ENCODE measurements at regions not wholly inside any gene's neighbourhood (a gene's known extent, or its start where the extent isn't known, plus 50 kb on each side); places are given as distances from the start of the nearest gene placed in this dataset.

DNA sequence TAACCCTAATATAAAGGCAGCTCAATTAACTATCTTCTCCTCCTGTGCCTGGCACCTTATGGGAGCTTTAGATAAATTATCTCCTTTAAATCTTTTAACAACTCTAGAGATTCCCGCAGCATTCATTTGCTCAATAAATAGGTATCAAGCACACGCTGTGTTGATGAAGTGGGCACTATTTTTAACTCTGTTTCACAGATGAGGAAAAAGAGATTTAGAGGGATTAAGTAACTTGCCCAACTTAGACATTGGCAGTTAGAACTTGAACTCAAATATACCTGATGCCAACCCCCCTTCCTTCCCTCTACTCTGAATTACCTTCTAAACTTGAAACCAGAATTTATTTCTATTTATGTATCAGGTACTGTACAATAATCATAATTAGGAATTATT is 112.4 kb downstream of the SH3TC2 start:
- Histone ChIP-seq H3K79me2 (ENCODE audit: control insufficient read depth, insufficient read depth, low read length) (no peaks in the 10 kb centered on the region), H3K27ac (ENCODE audit: control insufficient read depth, insufficient read depth, low read length) (peak overlapping the region; percentile 78), H3K4me2 (ENCODE audit: control insufficient read depth, extremely low read depth, insufficient read depth, low read depth, low read length) (peak overlapping the region; percentile 35), H3K9me3 (ENCODE audit: control insufficient read depth, low read depth, low read length) (no peaks in the 10 kb centered on the region), H3K4me3 (ENCODE audit: control insufficient read depth in 2 of 3, extremely low read depth in 1 of 3, insufficient read depth in 2 of 3, low read depth in 1 of 3, low read length in 3 of 3) (no peak overlapping the region), H2AFZ (ENCODE audit: control insufficient read depth, low read length) (peak overlapping the region; percentile 43), H3K27me3 (ENCODE audit: control insufficient read depth, extremely low read depth, insufficient read depth, low read length) (no peaks in the 10 kb centered on the region), H3K4me1 (ENCODE audit: control insufficient read depth, extremely low read depth, insufficient read depth, low read length) (peaks cover 22% of the 10 kb centered on the region), H3K9me1 (ENCODE audit: control insufficient read depth, extremely low read depth, insufficient read depth, low read length) (no peaks in the 10 kb centered on the region), H3K9ac (ENCODE audit: control insufficient read depth, extremely low read depth, insufficient read depth, low read length) (peak overlapping the region; percentile 65), H3K36me3 (ENCODE audit: control insufficient read depth in 2 of 2, extremely low read depth in 1 of 2, insufficient read depth in 2 of 2, low read length in 2 of 2) (no peaks in the 10 kb centered on the region), H4K20me1 (ENCODE audit: control insufficient read depth, extremely low read depth, insufficient read depth, low read length) (no peaks in the 10 kb centered on the region)
- FAIRE-seq: no peak
- TF ChIP-seq EZH2 (IDR thresholded peaks at IDR 0.05; ENCODE audit: low read length): no peak
- TF ChIP-seq, protein P1, sequence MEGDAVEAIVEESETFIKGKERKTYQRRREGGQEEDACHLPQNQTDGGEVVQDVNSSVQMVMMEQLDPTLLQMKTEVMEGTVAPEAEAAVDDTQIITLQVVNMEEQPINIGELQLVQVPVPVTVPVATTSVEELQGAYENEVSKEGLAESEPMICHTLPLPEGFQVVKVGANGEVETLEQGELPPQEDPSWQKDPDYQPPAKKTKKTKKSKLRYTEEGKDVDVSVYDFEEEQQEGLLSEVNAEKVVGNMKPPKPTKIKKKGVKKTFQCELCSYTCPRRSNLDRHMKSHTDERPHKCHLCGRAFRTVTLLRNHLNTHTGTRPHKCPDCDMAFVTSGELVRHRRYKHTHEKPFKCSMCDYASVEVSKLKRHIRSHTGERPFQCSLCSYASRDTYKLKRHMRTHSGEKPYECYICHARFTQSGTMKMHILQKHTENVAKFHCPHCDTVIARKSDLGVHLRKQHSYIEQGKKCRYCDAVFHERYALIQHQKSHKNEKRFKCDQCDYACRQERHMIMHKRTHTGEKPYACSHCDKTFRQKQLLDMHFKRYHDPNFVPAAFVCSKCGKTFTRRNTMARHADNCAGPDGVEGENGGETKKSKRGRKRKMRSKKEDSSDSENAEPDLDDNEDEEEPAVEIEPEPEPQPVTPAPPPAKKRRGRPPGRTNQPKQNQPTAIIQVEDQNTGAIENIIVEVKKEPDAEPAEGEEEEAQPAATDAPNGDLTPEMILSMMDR (optimal IDR thresholded peaks at IDR 0.05 in 1 of 3, IDR thresholded peaks at IDR 0.05 in 1 of 3, conservative IDR thresholded peaks at IDR 0.05 in 1 of 3; ENCODE audit: extremely low read depth in 1 of 3, insufficient read depth in 2 of 3, low read length in 3 of 3): no peak
- no peak for DNase-seq (ENCODE audit: low read depth, low spot score)
- dilution Hi-C loops (cut with MboI; ENCODE audit: extremely low pct_ligation_motif_present, low sequenced_read_pairs): no loop called here

DNA sequence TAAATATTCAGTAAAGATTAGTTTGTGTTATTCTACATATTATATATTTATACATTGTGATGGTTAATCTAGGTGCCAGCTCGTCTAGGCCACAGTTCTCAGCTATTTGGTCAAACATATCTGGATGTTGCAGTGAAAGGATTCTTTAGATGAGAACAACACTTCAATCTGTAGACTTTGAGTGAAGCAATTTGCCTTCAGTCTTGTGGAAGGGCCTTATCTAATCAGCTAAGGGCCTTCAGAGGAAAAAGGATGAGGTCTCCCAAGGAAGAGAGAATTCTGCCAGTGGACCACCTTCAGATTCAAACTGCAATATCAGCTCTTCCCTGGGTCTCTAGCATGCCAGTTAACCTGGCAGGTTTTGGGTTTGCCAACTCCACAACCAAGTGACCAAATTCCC is 112.0 kb downstream of the SH3TC2 start:
- Histone ChIP-seq H3K9me3 (ENCODE audit: control insufficient read depth, low read depth, low read length) (no peaks in the 10 kb centered on the region), H3K9ac (ENCODE audit: control insufficient read depth, extremely low read depth, insufficient read depth, low read length) (peak overlapping the region; percentile 65), H3K9me1 (ENCODE audit: control insufficient read depth, extremely low read depth, insufficient read depth, low read length) (no peaks in the 10 kb centered on the region), H3K4me3 (ENCODE audit: control insufficient read depth in 2 of 3, extremely low read depth in 1 of 3, insufficient read depth in 2 of 3, low read depth in 1 of 3, low read length in 3 of 3) (no peak overlapping the region), H4K20me1 (ENCODE audit: control insufficient read depth, extremely low read depth, insufficient read depth, low read length) (no peaks in the 10 kb centered on the region), H3K4me2 (ENCODE audit: control insufficient read depth, extremely low read depth, insufficient read depth, low read depth, low read length) (no peak overlapping the region), H3K36me3 (ENCODE audit: control insufficient read depth in 2 of 2, extremely low read depth in 1 of 2, insufficient read depth in 2 of 2, low read length in 2 of 2) (no peaks in the 10 kb centered on the region), H2AFZ (ENCODE audit: control insufficient read depth, low read length) (peak overlapping the region; percentile 43), H3K27ac (ENCODE audit: control insufficient read depth, insufficient read depth, low read length) (peak overlapping the region; percentile 78), H3K79me2 (ENCODE audit: control insufficient read depth, insufficient read depth, low read length) (no peaks in the 10 kb centered on the region), H3K4me1 (ENCODE audit: control insufficient read depth, extremely low read depth, insufficient read depth, low read length) (peaks cover 22% of the 10 kb centered on the region), H3K27me3 (ENCODE audit: control insufficient read depth, extremely low read depth, insufficient read depth, low read length) (no peaks in the 10 kb centered on the region)
- DNase-seq (ENCODE audit: low read depth, low spot score): no peak
- FAIRE-seq: no peak
- dilution Hi-C loops (cut with MboI; ENCODE audit: extremely low pct_ligation_motif_present, low sequenced_read_pairs): no loop called here
- TF ChIP-seq EZH2 (IDR thresholded peaks at IDR 0.05; ENCODE audit: low read length): no peak
- TF ChIP-seq, protein P1 (optimal IDR thresholded peaks at IDR 0.05 in 1 of 3, IDR thresholded peaks at IDR 0.05 in 1 of 3, conservative IDR thresholded peaks at IDR 0.05 in 1 of 3; ENCODE audit: extremely low read depth in 1 of 3, insufficient read depth in 2 of 3, low read length in 3 of 3): no peak
